Upper lobe of left lung (tissue), 6 donors: ENCODE measurements at regions not wholly inside any gene's neighbourhood (a gene's known extent, or its start where the extent isn't known, plus 50 kb on each side); places are given as distances from the start of the nearest gene placed in this dataset.
A peak's percentile ranks its signal among the peaks of the same experiment; 100 is the strongest.
"Not testable (repeated sequence)": the region's sequence is repeated elsewhere in the genome, so short reads cannot be mapped to it uniquely, and the experiment has no call there.

Experiments used
- ATAC-seq, 2 donors: fragments of 200-7000 bp; cut with Tn5 transposase; one replicate each; pipeline ENCODE4 v1.9.1; 2022; ENCODE audit warnings: mild to moderate bottlenecking in 2 of 2, moderate library complexity in 2 of 2; ENCODE audit not compliant: low FRiP score in 2 of 2
- DNase-seq, 2 donors: peaks; one replicate each; pipeline ENCODE4 v3.0.0-alpha.2; 2019 to 2020
- H3K27ac ChIP-seq, 4 donors: fragments of 200-600 bp; sonication (generic); one replicate each; pipeline ENCODE4 v1.5.1; 2016 to 2019
- H3K27me3 ChIP-seq, 4 donors: fragments of 200-600 bp; sonication (generic); one replicate each; pipeline ENCODE4 v1.5.1; 2017 to 2019
- H3K36me3 ChIP-seq, 4 donors: fragments of 200-600 bp; sonication (generic); one replicate each; pipeline ENCODE4 v1.5.1; 2016 to 2019
- H3K4me1 ChIP-seq, 4 donors: fragments of 200-600 bp; sonication (generic); one replicate each; pipeline ENCODE4 v1.5.1; 2018 to 2019
- H3K4me3 ChIP-seq, 4 donors: fragments of 200-600 bp; sonication (generic); one replicate each; pipeline ENCODE4 v1.5.1; 2017 to 2019; ENCODE audit warnings: mild to moderate bottlenecking in 2 of 4, moderate library complexity in 1 of 4
- H3K9me3 ChIP-seq, 4 donors: fragments of 200-600 bp; sonication (generic); one replicate each; pipeline ENCODE4 v1.5.1; 2018 to 2019
- EP300 ChIP-seq, 4 donors: sonication (generic); formaldehyde crosslinking; IDR thresholded peaks; one replicate each; pipeline ENCODE4 v1.5.1; 2017; ENCODE audit warnings: antibody characterized with exemption in 4 of 4, control low read depth in 2 of 4
- POLR2A ChIP-seq, 4 donors: fragments of 450-650 bp; IDR thresholded peaks; one replicate each; pipeline ENCODE4 v1.5.1; 2016 to 2017; ENCODE audit warnings: antibody characterized with exemption in 4 of 4, mild to moderate bottlenecking in 2 of 4
- POLR2AphosphoS5 ChIP-seq, 2 donors: sonication (generic); formaldehyde crosslinking; IDR thresholded peaks; one replicate each; pipeline ENCODE4 v1.5.1; 2017; ENCODE audit warnings: antibody characterized with exemption in 2 of 2
- WGBS, 2 donors: methylation state at CpG; one replicate each; pipeline ENCODE4 v1.1.5; 2017 to 2018; 5-methylcytosine and 5-hydroxymethylcytosine counted together
- TF ChIP-seq, protein P1 (sequence below), 6 experiments: fragments of 450-650 bp in 4 of 6; fragments of 200-600 bp in 2 of 6; sonication (generic) in 2 of 6; IDR thresholded peaks; one replicate each; pipeline ENCODE4 v1.5.1; 2016 to 2019; ENCODE audit warnings: antibody characterized with exemption in 6 of 6
- donor health status: DM: no; HTN: no; CAD: no; lungs with moderate emphysema.
- donor health status: DM: no; HTN: yes; CAD: no; lungs with severe emphysema.

DNA sequence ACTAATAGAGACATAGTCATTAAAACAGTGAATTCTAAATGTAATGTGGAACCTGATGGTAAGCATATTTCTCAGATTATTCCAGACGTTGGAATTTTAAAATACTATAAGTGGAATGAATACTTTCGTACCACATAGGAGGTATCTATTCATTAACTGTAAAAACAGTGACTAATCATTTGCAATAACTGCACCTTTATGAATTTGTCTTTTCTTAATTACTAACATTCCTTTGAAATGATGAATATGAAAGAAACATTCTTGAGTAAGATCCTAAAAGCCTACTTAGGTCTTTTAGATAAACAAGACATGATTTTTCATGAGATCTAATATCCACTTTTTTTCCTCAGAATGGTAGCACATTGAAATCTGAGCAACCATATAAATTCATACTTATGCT, 549.0 kb upstream of the LRRN3 start:
- H3K4me3 ChIP-seq: no peak overlapping the region
- H3K27ac ChIP-seq: no peak overlapping the region

DNA sequence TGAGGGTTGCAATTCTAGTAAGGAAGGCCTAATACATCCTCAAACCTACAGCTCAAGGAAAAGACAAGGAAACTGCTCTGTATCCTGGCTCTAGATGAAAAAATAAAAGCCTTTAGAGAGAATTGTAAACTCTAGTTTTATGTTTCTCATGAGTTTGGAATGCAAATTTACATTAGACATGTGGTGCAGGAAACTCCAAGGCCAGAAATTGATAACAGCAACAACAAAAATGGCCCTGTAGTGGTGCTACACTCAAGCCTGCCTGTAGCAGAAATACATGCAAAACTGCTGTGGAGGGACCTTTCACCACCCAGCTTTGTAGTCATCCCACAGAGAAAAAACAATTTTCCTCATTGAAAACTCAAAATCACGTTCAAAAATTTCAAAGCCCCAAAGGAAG, 546.7 kb upstream of the LRRN3 start:
- TF ChIP-seq EP300 (IDR thresholded peaks at IDR 0.05) (no peak), POLR2AphosphoS5 (IDR thresholded peaks at IDR 0.05) (no peak), POLR2A (IDR thresholded peaks at IDR 0.05) (no peak)
- TF ChIP-seq, protein P1, sequence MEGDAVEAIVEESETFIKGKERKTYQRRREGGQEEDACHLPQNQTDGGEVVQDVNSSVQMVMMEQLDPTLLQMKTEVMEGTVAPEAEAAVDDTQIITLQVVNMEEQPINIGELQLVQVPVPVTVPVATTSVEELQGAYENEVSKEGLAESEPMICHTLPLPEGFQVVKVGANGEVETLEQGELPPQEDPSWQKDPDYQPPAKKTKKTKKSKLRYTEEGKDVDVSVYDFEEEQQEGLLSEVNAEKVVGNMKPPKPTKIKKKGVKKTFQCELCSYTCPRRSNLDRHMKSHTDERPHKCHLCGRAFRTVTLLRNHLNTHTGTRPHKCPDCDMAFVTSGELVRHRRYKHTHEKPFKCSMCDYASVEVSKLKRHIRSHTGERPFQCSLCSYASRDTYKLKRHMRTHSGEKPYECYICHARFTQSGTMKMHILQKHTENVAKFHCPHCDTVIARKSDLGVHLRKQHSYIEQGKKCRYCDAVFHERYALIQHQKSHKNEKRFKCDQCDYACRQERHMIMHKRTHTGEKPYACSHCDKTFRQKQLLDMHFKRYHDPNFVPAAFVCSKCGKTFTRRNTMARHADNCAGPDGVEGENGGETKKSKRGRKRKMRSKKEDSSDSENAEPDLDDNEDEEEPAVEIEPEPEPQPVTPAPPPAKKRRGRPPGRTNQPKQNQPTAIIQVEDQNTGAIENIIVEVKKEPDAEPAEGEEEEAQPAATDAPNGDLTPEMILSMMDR (IDR thresholded peaks at IDR 0.05): no peak
- H3K27ac ChIP-seq: no peak overlapping the region
- H3K27me3 ChIP-seq: no peaks in the 10 kb centered on the region
- WGBS, 2 donors: 71 to 95% methylated on average over 1 of the region's 1 CpG
- DNase-seq (no peak), ATAC-seq (no peak)
- H3K9me3 ChIP-seq: no peaks in the 10 kb centered on the region
- no peaks in the 10 kb centered on the region for H3K36me3 ChIP-seq
- H3K4me3 ChIP-seq: no peak overlapping the region
- no peaks in the 10 kb centered on the region for H3K4me1 ChIP-seq

More for the DNA sequence above, 549.0 kb upstream of the LRRN3 start:
- DNase-seq (no peak), ATAC-seq (no peak)
- Histone ChIP-seq H3K36me3 (no peaks in the 10 kb centered on the region), H3K9me3 (no peaks in the 10 kb centered on the region), H3K27me3 (no peaks in the 10 kb centered on the region), H3K4me1 (no peaks in the 10 kb centered on the region)
- no peak for TF ChIP-seq EP300 (IDR thresholded peaks at IDR 0.05)
- no peak for TF ChIP-seq POLR2A (IDR thresholded peaks at IDR 0.05)
- TF ChIP-seq, protein P1 (IDR thresholded peaks at IDR 0.05): no peak
- TF ChIP-seq POLR2AphosphoS5 (IDR thresholded peaks at IDR 0.05): no peak
- 80 to 90% methylated on average over 2 of the region's 2 CpGs for WGBS, 2 donors

DNA sequence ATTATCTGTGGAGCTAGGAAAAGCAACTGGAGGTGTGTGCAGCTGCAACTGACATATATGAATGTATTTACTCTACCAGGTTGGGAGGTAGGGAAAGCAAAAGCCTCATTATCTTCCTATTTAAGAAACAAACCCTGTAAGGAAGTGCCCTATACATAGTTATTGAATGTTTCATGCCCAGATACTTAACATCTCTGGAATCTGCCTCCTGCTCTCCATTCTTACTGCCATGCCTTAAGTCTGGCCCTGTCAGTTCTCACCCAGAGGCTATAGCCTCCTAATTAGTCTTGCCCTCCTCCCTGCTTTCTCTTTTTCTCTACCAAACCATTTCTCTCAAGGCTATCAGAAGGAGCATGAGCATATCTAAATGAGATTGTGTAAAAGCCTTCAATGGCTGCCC, 542.6 kb upstream of the LRRN3 start:
- Histone ChIP-seq H3K4me3 (no peak overlapping the region), H3K27ac (no peak overlapping the region), H3K9me3 (peaks cover 0 to 13% (median 9%) of the 10 kb centered on the region in 4 donors), H3K4me1 (no peaks in the 10 kb centered on the region), H3K36me3 (no peaks in the 10 kb centered on the region), H3K27me3 (no peaks in the 10 kb centered on the region)
- TF ChIP-seq POLR2A (IDR thresholded peaks at IDR 0.05) (no peak), EP300 (IDR thresholded peaks at IDR 0.05) (no peak), POLR2AphosphoS5 (IDR thresholded peaks at IDR 0.05) (no peak)
- TF ChIP-seq, protein P1 (IDR thresholded peaks at IDR 0.05): no peak
- no peak for DNase-seq
- ATAC-seq: no peak

DNA sequence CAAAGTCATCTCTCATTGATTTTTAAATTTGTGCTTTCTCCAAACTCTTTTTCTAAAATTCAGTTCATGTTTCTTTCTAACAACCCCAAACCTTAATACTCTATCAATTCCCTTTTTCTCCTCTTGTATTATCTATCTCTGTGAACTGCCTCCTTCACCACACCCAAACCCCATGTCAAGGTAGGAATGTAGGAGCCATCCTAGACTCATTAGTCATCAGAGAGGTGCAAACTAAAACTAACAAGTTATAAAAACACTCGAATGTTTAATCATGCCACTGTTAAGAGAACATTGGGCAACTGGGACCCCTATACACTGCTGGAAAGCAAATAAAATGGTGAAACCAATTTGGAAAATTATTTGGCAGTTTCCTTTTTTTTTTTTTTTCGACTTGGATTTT, 533.8 kb upstream of the LRRN3 start:
- no peaks in the 10 kb centered on the region for H3K36me3 ChIP-seq
- H3K27me3 ChIP-seq: no peaks in the 10 kb centered on the region
- ATAC-seq (no peak), DNase-seq (no peak)
- H3K4me3 ChIP-seq: no peak overlapping the region
- H3K9me3 ChIP-seq: peaks cover 0 to 3% (median 0%) of the 10 kb centered on the region in 4 donors
- no peak overlapping the region for H3K27ac ChIP-seq
- WGBS, 2 donors: 70 to 77% methylated on average over 2 of the region's 2 CpGs
- TF ChIP-seq POLR2AphosphoS5 (IDR thresholded peaks at IDR 0.05): no peak
- TF ChIP-seq, protein P1 (IDR thresholded peaks at IDR 0.05): no peak
- no peaks in the 10 kb centered on the region for H3K4me1 ChIP-seq

DNA sequence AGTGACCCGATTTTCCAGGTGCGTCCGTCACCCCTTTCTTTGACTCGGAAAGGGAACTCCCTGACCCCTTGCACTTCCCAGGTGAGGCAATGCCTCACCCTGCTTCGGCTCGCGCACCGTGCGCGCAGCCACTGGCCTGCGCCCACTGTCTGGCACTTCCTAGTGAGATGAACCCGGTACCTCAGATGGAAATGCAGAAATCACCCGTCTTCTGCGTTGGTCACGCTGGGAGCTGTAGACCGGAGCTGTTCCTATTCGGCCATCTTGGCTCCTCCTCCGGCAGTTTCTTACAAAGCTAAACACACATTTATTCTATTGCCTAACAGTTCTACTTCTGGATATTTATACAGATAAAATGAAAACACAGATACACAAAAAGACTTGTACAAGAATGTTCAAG, 527.6 kb upstream of the LRRN3 start:
- peak in 1 of 2 donors; percentile 41 for DNase-seq
- 89 to 92% methylated on average over 14 to 15 of the region's 18 CpGs for WGBS, 2 donors

More for the DNA sequence above, 527.6 kb upstream of the LRRN3 start:
- H3K27me3 ChIP-seq, H3K4me3 ChIP-seq, H3K36me3 ChIP-seq, H3K9me3 ChIP-seq, ATAC-seq, H3K4me1 ChIP-seq, H3K27ac ChIP-seq: not testable (repeated sequence)
